Body of pancreas (tissue), 4 donors: ENCODE measurements at regions not wholly inside any gene's neighbourhood (a gene's known extent, or its start where the extent isn't known, plus 50 kb on each side); places are given as distances from the start of the nearest gene placed in this dataset.

Experiments
- POLR2A ChIP-seq, 3 donors: fragments of 450-650 bp; IDR thresholded peaks; one replicate each; pipeline ENCODE4 v1.6.1; 2016; ENCODE audit warnings: antibody characterized with exemption in 3 of 3, mild to moderate bottlenecking in 2 of 3
- TF ChIP-seq, protein P1 (sequence below), 7 experiments: fragments of 450-650 bp in 4 of 7; fragments of 200-600 bp in 3 of 7; sonication (generic) in 3 of 7; IDR thresholded peaks; one replicate each; pipeline ENCODE4 v1.5.1; 2016 to 2019; ENCODE audit warnings: antibody characterized with exemption in 7 of 7

DNA sequence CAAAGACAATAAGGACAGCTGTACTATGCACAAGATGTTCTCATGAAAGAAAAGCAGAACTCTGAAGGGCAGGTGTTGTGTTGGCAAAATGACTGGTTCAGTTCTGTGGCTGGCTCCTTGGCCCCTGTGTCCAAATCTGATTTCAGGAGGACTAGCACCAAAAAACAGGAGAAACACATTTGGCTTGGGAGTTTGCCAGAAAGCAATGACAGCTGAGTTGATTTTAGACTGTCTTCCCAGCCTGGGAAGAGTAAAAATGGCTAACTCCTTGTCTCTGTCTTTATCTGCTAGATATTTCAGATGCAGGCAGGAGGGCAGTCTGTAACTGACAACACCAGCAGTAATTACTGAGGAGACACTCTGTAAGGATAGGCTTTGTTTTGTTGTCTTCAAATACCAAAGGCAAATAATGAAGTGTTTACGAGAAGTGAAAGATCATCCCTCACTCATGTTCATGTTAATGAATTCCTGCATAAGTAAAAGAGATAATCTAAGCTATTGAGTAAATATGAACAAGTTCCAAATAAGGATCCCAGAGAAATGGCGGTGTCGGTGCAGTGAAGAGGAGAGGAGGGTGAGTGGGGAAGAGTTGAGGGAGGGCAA lies 989.0 kb downstream of the CDH11 start:
- TF ChIP-seq, protein P1, sequence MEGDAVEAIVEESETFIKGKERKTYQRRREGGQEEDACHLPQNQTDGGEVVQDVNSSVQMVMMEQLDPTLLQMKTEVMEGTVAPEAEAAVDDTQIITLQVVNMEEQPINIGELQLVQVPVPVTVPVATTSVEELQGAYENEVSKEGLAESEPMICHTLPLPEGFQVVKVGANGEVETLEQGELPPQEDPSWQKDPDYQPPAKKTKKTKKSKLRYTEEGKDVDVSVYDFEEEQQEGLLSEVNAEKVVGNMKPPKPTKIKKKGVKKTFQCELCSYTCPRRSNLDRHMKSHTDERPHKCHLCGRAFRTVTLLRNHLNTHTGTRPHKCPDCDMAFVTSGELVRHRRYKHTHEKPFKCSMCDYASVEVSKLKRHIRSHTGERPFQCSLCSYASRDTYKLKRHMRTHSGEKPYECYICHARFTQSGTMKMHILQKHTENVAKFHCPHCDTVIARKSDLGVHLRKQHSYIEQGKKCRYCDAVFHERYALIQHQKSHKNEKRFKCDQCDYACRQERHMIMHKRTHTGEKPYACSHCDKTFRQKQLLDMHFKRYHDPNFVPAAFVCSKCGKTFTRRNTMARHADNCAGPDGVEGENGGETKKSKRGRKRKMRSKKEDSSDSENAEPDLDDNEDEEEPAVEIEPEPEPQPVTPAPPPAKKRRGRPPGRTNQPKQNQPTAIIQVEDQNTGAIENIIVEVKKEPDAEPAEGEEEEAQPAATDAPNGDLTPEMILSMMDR (IDR thresholded peaks at IDR 0.05): no peak
- no peak for TF ChIP-seq POLR2A (IDR thresholded peaks at IDR 0.05)
